22Rv1 (cell line): ENCODE measurements at regions not wholly inside any gene's neighbourhood (a gene's known extent, or its start where the extent isn't known, plus 50 kb on each side); places are given as distances from the start of the nearest gene placed in this dataset.

ENCODE experiments used
- CTCF ChIP-seq: fragments of 450-650 bp; IDR thresholded peaks from 2 replicates; pipeline ENCODE4 v1.5.1; 2017; ENCODE audit warnings: mild to moderate bottlenecking
- ZFX ChIP-seq: fragments of 450-650 bp; IDR thresholded peaks from 2 replicates; pipeline ENCODE4 v1.6.1; 2017; ENCODE audit warnings: antibody characterized with exemption, borderline replicate concordance

GRCh38 chr3:168161696-168162095 lies 66.0 kb upstream of the GOLIM4 start:
- TF ChIP-seq CTCF (no peak), ZFX (no peak)
